ENCODE measurements at regions not wholly inside any gene's neighbourhood (a gene's known extent, or its start where the extent isn't known, plus 50 kb on each side); places are given as distances from the start of the nearest gene placed in this dataset.

DNA sequence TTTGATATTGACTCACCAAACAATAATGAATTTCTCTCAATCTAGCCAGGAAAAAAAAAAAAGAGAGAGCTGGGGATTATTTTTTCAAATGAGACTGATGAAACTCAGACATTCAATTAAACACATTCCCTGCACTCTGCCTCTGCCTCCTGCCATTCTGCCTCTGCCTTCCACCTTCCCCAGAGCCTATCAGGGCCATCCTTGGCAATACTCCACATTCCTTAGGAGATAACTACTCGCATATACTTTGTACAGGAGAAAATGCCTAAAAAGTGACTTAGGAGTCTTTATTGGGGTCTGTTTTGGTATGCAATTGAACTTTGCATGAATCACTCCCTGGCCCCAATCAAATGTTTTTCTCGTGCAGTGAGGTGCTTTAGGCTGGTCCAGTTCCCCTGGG, 246.6 kb upstream of the PLET1 start:
- DNase-seq (ENCODE audit: low read depth, low spot score) (no peak), FAIRE-seq (no peak)
- Histone ChIP-seq H3K9ac (replicated peaks; ENCODE audit: extremely low read depth, insufficient read depth, low read length) (no peak overlapping the region), H2AFZ (ENCODE audit: low read depth, low read length) (no peak overlapping the region), H3K36me3 (ENCODE audit: control insufficient read depth in 2 of 2, extremely low read depth in 1 of 2, insufficient read depth in 2 of 2, low read length in 2 of 2) (no peaks in the 10 kb centered on the region), H3K27me3 (ENCODE audit: control insufficient read depth in 2 of 2, insufficient read depth in 2 of 2, low read length in 2 of 2) (no peaks in the 10 kb centered on the region), H3K4me3 (replicated peaks in 1 of 3; ENCODE audit: insufficient read depth in 1 of 3, low read depth in 1 of 3, low read length in 3 of 3) (no peak overlapping the region), H3K9me1 (replicated peaks; ENCODE audit: control insufficient read depth, extremely low read depth, insufficient read depth, low read length) (no peaks in the 10 kb centered on the region), H3K4me2 (ENCODE audit: insufficient read depth, low read length) (no peak overlapping the region), H3K27ac (ENCODE audit: insufficient read depth, low read depth, low read length) (no peak overlapping the region), H4K20me1 (replicated peaks; ENCODE audit: control insufficient read depth, extremely low read depth, insufficient read depth, low read length) (no peaks in the 10 kb centered on the region), H3K9me3 (replicated peaks; ENCODE audit: control insufficient read depth, insufficient read depth, low read length) (no peaks in the 10 kb centered on the region), H3K4me1 (ENCODE audit: control insufficient read depth, extremely low read depth, insufficient read depth, low read length) (no peaks in the 10 kb centered on the region), H3K79me2 (ENCODE audit: control insufficient read depth, insufficient read depth, low read length) (no peaks in the 10 kb centered on the region)
- dilution Hi-C loops (cut with MboI; ENCODE audit: extremely low pct_ligation_motif_present, low sequenced_read_pairs) (no loop called here), intact Hi-C loops (cut with micrococcal nuclease) (no loop called here)
- BruUV-seq (replicated peaks): no TSS peak
- no peak for TF ChIP-seq MAX (IDR thresholded peaks at IDR 0.05; ENCODE audit: insufficient read depth, insufficient read length)
- ChIA-PET CTCF (no interaction called here), POLR2A (no interaction called here)

DNA sequence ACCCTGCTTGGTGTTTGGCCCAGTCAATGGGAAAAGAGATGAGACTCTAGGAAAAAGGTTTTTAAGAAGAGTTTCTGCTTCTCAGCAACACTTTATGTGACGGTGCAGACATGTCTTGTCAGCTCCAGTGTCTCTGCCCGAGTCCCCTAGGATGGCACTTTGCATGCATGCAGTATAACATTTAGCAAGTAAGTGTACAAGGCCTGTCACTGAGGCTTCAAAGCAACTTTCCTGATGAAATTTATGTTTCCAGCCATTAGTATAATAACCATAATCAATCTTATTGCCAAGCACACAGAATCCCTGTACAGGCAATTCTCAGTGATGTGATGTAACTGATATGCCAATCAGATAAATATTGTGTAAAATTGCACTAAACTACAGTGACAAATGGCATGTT, 248.1 kb upstream of the PLET1 start:
- intact Hi-C loops (cut with micrococcal nuclease): no loop called here
- no peaks in the 10 kb centered on the region for H3K9me1 ChIP-seq (replicated peaks; ENCODE audit: control insufficient read depth, extremely low read depth, insufficient read depth, low read length)
- no peak overlapping the region for H3K4me3 ChIP-seq (replicated peaks in 1 of 3; ENCODE audit: insufficient read depth in 1 of 3, low read depth in 1 of 3, low read length in 3 of 3)
- H3K9ac ChIP-seq (replicated peaks; ENCODE audit: extremely low read depth, insufficient read depth, low read length): no peak overlapping the region
- H3K79me2 ChIP-seq (ENCODE audit: control insufficient read depth, insufficient read depth, low read length): no peaks in the 10 kb centered on the region
- dilution Hi-C loops (cut with MboI; ENCODE audit: extremely low pct_ligation_motif_present, low sequenced_read_pairs): no loop called here
- TF ChIP-seq MYC (IDR thresholded peaks at IDR 0.05; ENCODE audit: low read depth, low read length) (no peak), GATA2 (IDR thresholded peaks at IDR 0.05; ENCODE audit: insufficient read depth, insufficient read length, low read depth, low read length) (no peak), JUN (IDR thresholded peaks at IDR 0.05; ENCODE audit: borderline replicate concordance, insufficient read depth, insufficient read length, low read depth) (no peak), EZH2 (IDR thresholded peaks at IDR 0.05; ENCODE audit: borderline replicate concordance, low read depth, low read length, severe bottlenecking) (no peak), FOS (IDR thresholded peaks at IDR 0.05; ENCODE audit: borderline replicate concordance, insufficient read depth, low read length) (no peak), MAX (IDR thresholded peaks at IDR 0.05; ENCODE audit: insufficient read depth, insufficient read length) (no peak), POLR2A (IDR thresholded peaks at IDR 0.05; ENCODE audit: low read depth, low read length) (no peak), POLR2AphosphoS5 (IDR thresholded peaks at IDR 0.05; ENCODE audit: insufficient read depth, low read depth, low read length) (no peak)
- TF ChIP-seq, protein P1, sequence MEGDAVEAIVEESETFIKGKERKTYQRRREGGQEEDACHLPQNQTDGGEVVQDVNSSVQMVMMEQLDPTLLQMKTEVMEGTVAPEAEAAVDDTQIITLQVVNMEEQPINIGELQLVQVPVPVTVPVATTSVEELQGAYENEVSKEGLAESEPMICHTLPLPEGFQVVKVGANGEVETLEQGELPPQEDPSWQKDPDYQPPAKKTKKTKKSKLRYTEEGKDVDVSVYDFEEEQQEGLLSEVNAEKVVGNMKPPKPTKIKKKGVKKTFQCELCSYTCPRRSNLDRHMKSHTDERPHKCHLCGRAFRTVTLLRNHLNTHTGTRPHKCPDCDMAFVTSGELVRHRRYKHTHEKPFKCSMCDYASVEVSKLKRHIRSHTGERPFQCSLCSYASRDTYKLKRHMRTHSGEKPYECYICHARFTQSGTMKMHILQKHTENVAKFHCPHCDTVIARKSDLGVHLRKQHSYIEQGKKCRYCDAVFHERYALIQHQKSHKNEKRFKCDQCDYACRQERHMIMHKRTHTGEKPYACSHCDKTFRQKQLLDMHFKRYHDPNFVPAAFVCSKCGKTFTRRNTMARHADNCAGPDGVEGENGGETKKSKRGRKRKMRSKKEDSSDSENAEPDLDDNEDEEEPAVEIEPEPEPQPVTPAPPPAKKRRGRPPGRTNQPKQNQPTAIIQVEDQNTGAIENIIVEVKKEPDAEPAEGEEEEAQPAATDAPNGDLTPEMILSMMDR (IDR thresholded peaks at IDR 0.05; ENCODE audit: extremely low read depth in 1 of 2, insufficient read depth in 1 of 2, low read depth in 1 of 2, low read length in 2 of 2): no peak
- ChIA-PET CTCF (no interaction called here), POLR2A (no interaction called here)
- H3K4me2 ChIP-seq (ENCODE audit: insufficient read depth, low read length): no peak overlapping the region
- no peaks in the 10 kb centered on the region for H3K9me3 ChIP-seq (replicated peaks; ENCODE audit: control insufficient read depth, insufficient read depth, low read length)
- H3K36me3 ChIP-seq (ENCODE audit: control insufficient read depth in 2 of 2, extremely low read depth in 1 of 2, insufficient read depth in 2 of 2, low read length in 2 of 2): no peaks in the 10 kb centered on the region
- DNase-seq (ENCODE audit: low read depth, low spot score) (no peak), FAIRE-seq (no peak)
- H4K20me1 ChIP-seq (replicated peaks; ENCODE audit: control insufficient read depth, extremely low read depth, insufficient read depth, low read length): no peaks in the 10 kb centered on the region
- no TSS peak for BruUV-seq (replicated peaks)
- H3K27ac ChIP-seq (ENCODE audit: insufficient read depth, low read depth, low read length): no peak overlapping the region
- H3K4me1 ChIP-seq (ENCODE audit: control insufficient read depth, extremely low read depth, insufficient read depth, low read length): no peaks in the 10 kb centered on the region
- no peaks in the 10 kb centered on the region for H3K27me3 ChIP-seq (ENCODE audit: control insufficient read depth in 2 of 2, insufficient read depth in 2 of 2, low read length in 2 of 2)
- H2AFZ ChIP-seq (ENCODE audit: low read depth, low read length): no peak overlapping the region
